RKO (cell line): ENCODE measurements at regions not wholly inside any gene's neighbourhood (a gene's known extent, or its start where the extent isn't known, plus 50 kb on each side); places are given as distances from the start of the nearest gene placed in this dataset.
"Not testable (repeated sequence)": the region's sequence is repeated elsewhere in the genome, so short reads cannot be mapped to it uniquely, and the experiment has no call there.

Experiments used
- DNase-seq: peaks from one replicate; pipeline ENCODE4 v3.0.0-alpha.2; 2016; ENCODE audit warnings: low spot score

GRCh38 chr16:85202631-85203461 lies 90.6 kb upstream of the CIBAR2 start:
- DNase-seq, result no peak

DNA sequence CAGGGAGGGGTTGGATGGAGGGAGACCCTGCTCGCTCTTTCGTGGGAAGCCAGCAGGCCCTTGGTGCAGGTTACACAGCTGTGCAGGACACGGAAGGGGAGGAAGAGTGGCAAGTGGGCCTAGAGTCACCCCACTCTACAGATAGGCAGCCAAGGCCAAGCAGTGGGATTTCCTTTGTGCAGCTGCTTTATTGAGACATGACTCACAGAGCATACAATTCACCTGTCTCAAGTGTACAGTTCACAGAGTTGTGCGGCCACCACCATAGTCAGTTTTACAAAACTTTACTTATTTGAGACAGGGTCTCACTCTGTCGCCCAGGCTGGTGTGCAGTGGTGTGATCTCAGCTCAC lies 91.2 kb upstream of the CIBAR2 start:
- DNase-seq, result no peak

DNA sequence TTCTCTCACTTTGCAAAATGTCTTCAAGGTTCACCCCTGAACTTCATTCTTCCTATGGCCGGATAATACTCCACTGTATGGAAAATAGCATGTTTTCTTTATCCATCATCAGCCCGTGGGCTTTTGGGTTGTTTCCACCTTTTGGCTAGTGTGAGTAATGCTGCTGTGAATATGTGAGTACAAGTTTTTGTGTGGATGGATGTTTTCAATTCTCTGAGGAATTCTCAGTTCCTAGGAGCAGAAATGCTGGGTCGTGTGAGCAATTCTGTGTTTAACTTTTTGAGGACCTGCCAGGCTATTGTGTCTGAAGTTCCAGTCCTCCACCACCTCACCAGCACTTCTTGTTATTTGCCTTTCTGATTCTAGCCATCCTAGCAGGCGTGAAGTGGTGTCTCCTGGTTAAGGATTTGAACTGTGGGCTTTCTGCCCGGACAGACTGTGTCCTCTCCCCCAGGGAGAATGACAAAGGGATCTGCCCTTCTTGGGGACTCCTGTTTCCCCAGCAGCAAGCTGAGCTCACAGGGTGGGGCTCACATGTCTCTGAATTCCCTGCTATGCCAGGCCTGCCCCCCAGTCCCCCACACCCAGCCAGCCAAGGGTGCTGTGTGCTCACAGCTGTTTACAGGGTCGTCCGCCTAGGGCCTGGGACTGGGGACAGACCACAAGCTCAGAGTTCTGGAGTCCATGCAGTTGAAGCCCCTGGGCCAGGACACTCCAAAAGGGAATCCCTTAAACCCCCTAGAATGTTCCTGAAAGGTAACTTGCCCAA lies 92.2 kb upstream of the CIBAR2 start:
- DNase-seq, result no peak

DNA sequence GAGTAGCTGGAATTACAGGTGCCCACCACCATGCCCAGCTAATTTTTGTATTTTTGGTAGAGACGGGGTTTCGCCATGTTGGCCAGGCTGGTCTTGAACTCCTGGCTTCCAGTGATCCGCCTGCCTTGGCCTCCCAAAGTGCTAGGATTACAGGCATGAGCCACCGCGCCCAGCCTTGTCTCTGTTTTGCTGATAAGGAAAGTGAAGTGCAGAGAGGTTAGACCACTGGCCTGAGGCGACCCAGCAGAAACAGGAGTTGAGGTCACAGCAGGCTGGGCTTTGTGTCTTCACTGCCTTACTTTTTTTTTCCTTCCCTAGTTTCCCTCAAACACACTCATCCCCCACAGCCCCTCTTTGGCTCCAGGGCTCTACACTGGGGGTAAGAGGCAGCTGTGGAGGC lies 93.0 kb upstream of the CIBAR2 start:
- DNase-seq, result not testable (repeated sequence)

GRCh38 chr16:85205747-85206471 lies 93.6 kb upstream of the CIBAR2 start:
- DNase-seq, result peak; percentile 36

GRCh38 chr16:85206472-85207356 lies 94.4 kb upstream of the CIBAR2 start:
- DNase-seq, result no peak

DNA sequence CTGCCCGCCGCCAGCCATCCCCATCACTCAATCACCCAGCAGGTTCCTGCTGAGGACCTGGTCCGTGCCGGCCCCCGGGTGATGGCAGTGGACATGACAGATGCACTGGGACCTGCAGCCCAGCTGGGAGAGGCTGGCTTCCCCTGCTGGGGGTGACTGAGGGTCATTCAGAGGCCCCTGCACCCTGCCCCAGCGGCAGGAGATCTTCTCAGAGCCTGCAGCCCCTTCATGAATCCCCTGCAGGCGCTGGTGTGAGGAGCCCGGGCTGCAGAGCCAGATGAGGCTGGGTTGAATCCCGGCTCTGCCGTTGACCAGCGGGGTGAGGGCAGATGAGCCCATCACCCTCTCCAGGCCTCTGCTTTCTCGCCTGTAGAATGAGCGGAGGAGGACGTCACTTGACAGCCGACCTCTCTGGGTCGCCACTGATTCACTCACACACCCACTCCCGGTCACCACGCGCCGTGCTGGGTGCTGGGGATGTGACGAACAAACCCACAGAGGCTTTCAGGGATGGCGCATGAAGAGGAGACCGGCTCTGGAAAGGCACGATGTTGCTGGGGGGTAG lies 95.2 kb upstream of the CIBAR2 start:
- DNase-seq, result no peak

GRCh38 chr16:85208181-85208580 lies 95.9 kb upstream of the CIBAR2 start:
- no peak for DNase-seq

- no peak for DNase-seq
These were observed 96.6 kb upstream of the CIBAR2 start for GRCh38 chr16:85208643-85209520.

DNA sequence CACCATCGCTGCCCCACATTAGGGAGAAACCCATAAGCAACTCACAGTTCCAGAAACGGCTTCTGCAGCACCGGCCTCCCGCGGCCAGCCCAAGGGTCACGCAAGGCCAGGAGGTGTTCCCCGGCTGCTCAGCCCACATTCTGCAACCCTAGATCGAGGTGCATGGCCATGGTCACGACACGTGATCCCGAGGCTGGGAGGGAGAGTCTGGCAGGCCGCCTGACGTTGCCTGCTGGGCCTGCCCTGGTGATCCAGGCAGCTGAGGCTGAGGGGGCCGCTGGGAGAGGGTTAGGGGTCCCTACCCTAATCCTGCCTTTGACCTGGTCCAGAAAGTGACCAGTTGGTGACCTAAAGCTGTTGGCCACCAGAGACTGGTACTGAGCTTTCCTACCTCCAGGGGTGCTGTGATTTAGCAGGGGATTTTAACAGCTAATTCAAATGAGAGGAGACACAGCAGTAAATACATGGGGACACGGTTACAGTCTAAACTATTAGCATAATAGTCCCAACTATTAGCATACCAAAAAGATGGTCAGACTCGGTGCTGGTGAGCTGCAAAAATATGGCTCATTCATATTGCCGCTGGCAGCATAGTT lies 97.4 kb upstream of the CIBAR2 start:
- no peak for DNase-seq

GRCh38 chr16:85210423-85211169 lies 98.3 kb upstream of the CIBAR2 start:
- peak; percentile 82 for DNase-seq

- no peak for DNase-seq
These were observed 99.1 kb upstream of the CIBAR2 start for GRCh38 chr16:85211271-85211801.

DNA sequence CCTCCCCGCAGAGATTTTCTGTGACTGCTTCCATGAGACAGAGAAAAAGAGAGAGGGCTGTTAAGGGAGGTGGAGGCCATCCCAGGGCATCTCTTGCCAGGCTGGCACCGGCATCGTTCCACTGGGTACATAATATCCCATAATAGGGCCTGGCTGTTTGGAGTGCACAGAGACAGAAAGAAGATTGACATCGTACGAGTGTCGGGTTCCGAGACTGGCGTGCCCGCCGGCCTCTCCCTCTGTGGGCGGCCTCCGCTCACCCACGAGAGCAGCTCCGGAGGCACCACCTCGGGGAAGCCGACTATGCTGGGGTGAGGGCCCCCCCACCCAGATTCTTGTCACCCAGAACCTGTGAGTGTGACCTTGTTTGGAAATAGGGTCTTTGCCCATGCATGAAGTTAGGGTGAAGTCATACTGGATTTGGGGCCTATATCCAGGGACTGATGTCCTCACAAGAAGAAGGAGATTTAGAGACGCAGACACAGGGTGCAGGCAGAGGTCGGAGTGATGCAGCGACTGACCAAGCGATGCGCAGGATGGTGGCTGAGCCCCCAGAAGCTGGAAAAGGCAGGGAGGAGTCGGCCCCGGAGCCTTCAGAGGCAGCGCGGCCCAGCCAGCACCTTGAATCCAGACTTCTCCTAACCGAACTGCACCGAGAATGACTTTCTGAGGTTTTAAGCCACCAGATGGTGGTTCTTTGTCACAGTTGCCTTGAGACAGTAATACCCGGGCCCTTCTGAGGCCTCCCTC lies 101.8 kb upstream of the CIBAR2 start:
- DNase-seq, result no peak

GRCh38 chr16:85215478-85216118 lies 103.3 kb upstream of the CIBAR2 start:
- DNase-seq, result no peak

DNA sequence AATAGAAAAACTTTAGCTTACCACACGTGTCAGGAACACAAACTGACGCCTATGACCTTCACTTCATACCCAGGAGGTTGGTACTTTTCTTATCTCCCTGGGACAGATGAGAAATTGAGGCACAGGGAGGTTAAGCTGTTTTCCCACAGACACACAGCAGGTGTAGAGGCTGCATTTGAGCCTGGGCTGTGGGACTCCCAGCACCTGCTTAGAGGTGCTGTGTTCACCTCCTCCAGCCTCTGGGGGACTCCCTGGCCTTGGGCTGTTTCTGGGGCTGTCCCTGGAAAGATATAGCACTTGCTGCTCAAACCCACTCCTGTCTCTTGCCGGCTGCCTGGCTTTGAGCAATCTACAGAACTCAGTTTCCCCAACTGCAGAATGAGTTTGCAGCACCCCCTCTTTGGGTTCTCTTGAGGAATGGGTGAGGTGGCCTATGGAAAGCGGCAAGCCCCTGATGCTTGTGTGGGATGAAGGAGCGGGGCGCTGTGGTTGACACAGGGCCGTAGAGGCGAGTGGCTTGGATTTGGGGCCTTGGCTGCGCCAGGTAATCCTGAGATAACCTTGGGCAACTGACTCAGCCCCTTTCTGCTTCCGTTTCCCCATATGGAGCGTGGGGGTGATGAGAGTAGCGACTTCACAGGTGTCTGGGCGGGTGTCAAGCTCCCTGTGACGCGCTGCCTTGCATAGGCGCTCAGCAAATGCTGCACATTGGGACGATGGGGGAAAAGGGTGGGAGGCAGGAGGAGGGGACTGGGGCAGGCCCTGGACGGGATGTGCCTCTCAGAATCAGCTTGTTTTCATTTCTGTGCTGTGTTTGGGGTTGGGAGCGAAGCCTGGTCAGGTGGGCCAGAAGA lies 104.5 kb upstream of the CIBAR2 start:
- no peak for DNase-seq

DNA sequence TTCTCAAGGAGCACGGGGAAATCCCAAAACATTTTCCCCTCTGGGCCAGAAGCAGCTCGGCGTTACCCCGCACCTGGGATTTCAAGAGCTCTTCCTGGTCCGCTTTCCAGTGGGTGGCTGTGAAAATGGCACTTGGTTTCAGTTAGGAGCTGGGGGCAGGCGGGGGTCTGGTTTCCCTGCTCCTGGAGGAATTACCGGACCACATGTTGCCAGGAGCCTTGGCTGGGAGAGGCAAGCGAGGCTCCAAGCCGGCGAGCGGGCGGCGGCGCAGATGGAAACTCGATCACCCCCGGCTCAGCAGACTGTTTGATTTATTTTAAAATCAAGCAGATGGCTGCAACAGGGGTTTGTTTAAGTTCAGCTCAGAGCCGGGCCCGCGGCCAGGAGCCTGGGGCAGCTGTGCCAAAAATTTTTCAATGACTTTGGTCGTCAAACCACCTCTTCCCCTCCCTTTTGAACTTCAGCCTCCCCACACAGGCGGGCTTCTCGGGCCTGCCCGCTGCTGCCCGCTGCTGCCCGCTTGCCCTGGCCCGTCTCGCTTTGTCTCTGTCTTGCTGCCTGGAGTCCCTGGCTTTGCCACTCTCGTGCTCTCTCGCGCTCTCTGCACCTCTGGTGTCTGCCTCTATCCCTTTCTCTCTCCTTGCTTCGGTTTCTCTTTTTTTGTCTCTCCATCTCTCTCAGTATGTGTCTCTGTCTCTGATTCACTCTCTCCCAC lies 108.0 kb upstream of the CIBAR2 start:
- DNase-seq, result no peak
